H1 (cell line): ENCODE measurements at regions not wholly inside any gene's neighbourhood (a gene's known extent, or its start where the extent isn't known, plus 50 kb on each side); places are given as distances from the start of the nearest gene placed in this dataset.

Experiments used
- HDAC6 ChIP-seq: IDR thresholded peaks from one replicate; pipeline ENCODE4 v1.7.1; 2012; ENCODE audit warnings: low read depth, mild to moderate bottlenecking, inconsistent platforms, low read length, moderate library complexity
- TF ChIP-seq, protein P1 (sequence below): fragments of 300-600 bp; sonication (generic); IDR thresholded peaks from 2 replicates; pipeline ENCODE4 v1.7.1; 2012; ENCODE audit warnings: low read length, moderate library complexity, mild to moderate bottlenecking, inconsistent platforms; ENCODE audit not compliant: insufficient replicate concordance
- TF ChIP-seq, protein P2 (sequence below): IDR thresholded peaks from 2 replicates; pipeline ENCODE4 v1.6.1; 2012; ENCODE audit warnings: inconsistent platforms

DNA sequence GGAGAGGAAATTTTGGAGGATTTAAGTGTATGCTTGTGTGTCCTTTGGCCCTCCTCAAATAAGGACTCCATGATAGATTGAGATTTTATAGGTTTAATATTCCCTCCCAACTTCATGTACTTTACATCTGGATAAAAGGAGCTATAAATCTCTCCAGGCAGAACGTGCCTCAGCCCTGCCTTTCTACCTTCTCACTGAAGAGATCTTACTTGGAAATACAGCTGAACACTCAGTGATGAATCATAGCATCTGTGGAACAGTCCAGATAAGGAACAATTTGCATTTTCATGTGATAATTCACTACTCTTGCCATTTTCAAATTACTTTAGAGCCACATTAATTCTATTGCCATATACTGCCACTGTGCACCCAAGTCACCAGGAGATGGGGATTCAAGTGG lies 364.6 kb upstream of the PODXL start (continued):
- TF ChIP-seq, protein P1, sequence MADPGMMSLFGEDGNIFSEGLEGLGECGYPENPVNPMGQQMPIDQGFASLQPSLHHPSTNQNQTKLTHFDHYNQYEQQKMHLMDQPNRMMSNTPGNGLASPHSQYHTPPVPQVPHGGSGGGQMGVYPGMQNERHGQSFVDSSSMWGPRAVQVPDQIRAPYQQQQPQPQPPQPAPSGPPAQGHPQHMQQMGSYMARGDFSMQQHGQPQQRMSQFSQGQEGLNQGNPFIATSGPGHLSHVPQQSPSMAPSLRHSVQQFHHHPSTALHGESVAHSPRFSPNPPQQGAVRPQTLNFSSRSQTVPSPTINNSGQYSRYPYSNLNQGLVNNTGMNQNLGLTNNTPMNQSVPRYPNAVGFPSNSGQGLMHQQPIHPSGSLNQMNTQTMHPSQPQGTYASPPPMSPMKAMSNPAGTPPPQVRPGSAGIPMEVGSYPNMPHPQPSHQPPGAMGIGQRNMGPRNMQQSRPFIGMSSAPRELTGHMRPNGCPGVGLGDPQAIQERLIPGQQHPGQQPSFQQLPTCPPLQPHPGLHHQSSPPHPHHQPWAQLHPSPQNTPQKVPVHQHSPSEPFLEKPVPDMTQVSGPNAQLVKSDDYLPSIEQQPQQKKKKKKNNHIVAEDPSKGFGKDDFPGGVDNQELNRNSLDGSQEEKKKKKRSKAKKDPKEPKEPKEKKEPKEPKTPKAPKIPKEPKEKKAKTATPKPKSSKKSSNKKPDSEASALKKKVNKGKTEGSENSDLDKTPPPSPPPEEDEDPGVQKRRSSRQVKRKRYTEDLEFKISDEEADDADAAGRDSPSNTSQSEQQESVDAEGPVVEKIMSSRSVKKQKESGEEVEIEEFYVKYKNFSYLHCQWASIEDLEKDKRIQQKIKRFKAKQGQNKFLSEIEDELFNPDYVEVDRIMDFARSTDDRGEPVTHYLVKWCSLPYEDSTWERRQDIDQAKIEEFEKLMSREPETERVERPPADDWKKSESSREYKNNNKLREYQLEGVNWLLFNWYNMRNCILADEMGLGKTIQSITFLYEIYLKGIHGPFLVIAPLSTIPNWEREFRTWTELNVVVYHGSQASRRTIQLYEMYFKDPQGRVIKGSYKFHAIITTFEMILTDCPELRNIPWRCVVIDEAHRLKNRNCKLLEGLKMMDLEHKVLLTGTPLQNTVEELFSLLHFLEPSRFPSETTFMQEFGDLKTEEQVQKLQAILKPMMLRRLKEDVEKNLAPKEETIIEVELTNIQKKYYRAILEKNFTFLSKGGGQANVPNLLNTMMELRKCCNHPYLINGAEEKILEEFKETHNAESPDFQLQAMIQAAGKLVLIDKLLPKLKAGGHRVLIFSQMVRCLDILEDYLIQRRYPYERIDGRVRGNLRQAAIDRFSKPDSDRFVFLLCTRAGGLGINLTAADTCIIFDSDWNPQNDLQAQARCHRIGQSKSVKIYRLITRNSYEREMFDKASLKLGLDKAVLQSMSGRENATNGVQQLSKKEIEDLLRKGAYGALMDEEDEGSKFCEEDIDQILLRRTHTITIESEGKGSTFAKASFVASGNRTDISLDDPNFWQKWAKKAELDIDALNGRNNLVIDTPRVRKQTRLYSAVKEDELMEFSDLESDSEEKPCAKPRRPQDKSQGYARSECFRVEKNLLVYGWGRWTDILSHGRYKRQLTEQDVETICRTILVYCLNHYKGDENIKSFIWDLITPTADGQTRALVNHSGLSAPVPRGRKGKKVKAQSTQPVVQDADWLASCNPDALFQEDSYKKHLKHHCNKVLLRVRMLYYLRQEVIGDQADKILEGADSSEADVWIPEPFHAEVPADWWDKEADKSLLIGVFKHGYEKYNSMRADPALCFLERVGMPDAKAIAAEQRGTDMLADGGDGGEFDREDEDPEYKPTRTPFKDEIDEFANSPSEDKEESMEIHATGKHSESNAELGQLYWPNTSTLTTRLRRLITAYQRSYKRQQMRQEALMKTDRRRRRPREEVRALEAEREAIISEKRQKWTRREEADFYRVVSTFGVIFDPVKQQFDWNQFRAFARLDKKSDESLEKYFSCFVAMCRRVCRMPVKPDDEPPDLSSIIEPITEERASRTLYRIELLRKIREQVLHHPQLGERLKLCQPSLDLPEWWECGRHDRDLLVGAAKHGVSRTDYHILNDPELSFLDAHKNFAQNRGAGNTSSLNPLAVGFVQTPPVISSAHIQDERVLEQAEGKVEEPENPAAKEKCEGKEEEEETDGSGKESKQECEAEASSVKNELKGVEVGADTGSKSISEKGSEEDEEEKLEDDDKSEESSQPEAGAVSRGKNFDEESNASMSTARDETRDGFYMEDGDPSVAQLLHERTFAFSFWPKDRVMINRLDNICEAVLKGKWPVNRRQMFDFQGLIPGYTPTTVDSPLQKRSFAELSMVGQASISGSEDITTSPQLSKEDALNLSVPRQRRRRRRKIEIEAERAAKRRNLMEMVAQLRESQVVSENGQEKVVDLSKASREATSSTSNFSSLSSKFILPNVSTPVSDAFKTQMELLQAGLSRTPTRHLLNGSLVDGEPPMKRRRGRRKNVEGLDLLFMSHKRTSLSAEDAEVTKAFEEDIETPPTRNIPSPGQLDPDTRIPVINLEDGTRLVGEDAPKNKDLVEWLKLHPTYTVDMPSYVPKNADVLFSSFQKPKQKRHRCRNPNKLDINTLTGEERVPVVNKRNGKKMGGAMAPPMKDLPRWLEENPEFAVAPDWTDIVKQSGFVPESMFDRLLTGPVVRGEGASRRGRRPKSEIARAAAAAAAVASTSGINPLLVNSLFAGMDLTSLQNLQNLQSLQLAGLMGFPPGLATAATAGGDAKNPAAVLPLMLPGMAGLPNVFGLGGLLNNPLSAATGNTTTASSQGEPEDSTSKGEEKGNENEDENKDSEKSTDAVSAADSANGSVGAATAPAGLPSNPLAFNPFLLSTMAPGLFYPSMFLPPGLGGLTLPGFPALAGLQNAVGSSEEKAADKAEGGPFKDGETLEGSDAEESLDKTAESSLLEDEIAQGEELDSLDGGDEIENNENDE, result no peak
- TF ChIP-seq, protein P2, sequence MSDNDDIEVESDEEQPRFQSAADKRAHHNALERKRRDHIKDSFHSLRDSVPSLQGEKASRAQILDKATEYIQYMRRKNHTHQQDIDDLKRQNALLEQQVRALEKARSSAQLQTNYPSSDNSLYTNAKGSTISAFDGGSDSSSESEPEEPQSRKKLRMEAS, result no peak
- TF ChIP-seq HDAC6, result no peak
